Ramos (cell line): ENCODE measurements at regions not wholly inside any gene's neighbourhood (a gene's known extent, or its start where the extent isn't known, plus 50 kb on each side); places are given as distances from the start of the nearest gene placed in this dataset.

ENCODE experiments used
- in situ Hi-C: fragments of 300-500 bp; cut with MboI; formaldehyde crosslinking; loops from one replicate; pipeline ENCODE4 v1.14.3; 2022; ENCODE audit warnings: low sequenced_read_pairs; ENCODE audit not compliant: unreplicated experiment

GRCh38 chr2:217099561-217099960 is 239.7 kb upstream of the TNP1 start:
- in situ Hi-C loops = no loop called here

- in situ Hi-C loops = no loop called here
These were observed 238.6 kb upstream of the TNP1 start for GRCh38 chr2:217098435-217098834.

- in situ Hi-C loops = no loop called here
These were observed 237.5 kb upstream of the TNP1 start for GRCh38 chr2:217097346-217097745.

GRCh38 chr2:217096474-217097225 is 236.8 kb upstream of the TNP1 start:
- in situ Hi-C loops = no loop called here

GRCh38 chr2:217095511-217096205 is 235.8 kb upstream of the TNP1 start:
- in situ Hi-C loops = no loop called here

GRCh38 chr2:217092710-217093379 is 233.0 kb upstream of the TNP1 start:
- in situ Hi-C loops = no loop called here

GRCh38 chr2:217091531-217091930 is 231.7 kb upstream of the TNP1 start:
- in situ Hi-C loops = no loop called here

- in situ Hi-C loops = no loop called here
These were observed 231.0 kb upstream of the TNP1 start for GRCh38 chr2:217090884-217091283.

GRCh38 chr2:217090024-217090473 is 230.2 kb upstream of the TNP1 start:
- in situ Hi-C loops = no loop called here

- in situ Hi-C loops = no loop called here
These were observed 226.9 kb upstream of the TNP1 start for GRCh38 chr2:217086718-217087117.

- in situ Hi-C loops = no loop called here
These were observed 226.2 kb upstream of the TNP1 start for GRCh38 chr2:217086038-217086522.

- in situ Hi-C loops = no loop called here
These were observed 225.7 kb upstream of the TNP1 start for GRCh38 chr2:217085543-217085942.

- in situ Hi-C loops = no loop called here
These were observed 221.9 kb upstream of the TNP1 start for GRCh38 chr2:217081799-217082198.

GRCh38 chr2:217079165-217079564 is 219.3 kb upstream of the TNP1 start:
- in situ Hi-C loops = no loop called here

- in situ Hi-C loops = no loop called here
These were observed 218.1 kb upstream of the TNP1 start for GRCh38 chr2:217077831-217078407.

GRCh38 chr2:217076657-217077232 is 216.9 kb upstream of the TNP1 start:
- in situ Hi-C loops = no loop called here

- in situ Hi-C loops = no loop called here
These were observed 216.2 kb upstream of the TNP1 start for GRCh38 chr2:217076058-217076435.

GRCh38 chr2:217075268-217076057 is 215.6 kb upstream of the TNP1 start:
- in situ Hi-C loops = no loop called here

- in situ Hi-C loops = no loop called here
These were observed 214.9 kb upstream of the TNP1 start for GRCh38 chr2:217074576-217075255.
